Fibroblast of pulmonary artery (primary cell): ENCODE measurements at regions not wholly inside any gene's neighbourhood (a gene's known extent, or its start where the extent isn't known, plus 50 kb on each side); places are given as distances from the start of the nearest gene placed in this dataset.

Experiments
- DNase-seq: peaks from one replicate; pipeline ENCODE4 v3.0.0-alpha.2; 2010; ENCODE audit warnings: low read depth
- H3K4me3 ChIP-seq: replicated peaks from 2 replicates; pipeline ENCODE4 v1.5.1; 2011; ENCODE audit warnings: low read depth, mild to moderate bottlenecking, control low read depth, low read length, moderate library complexity
- CTCF ChIP-seq: IDR thresholded peaks from 2 replicates; pipeline ENCODE4 v1.5.1; 2011; ENCODE audit warnings: mild to moderate bottlenecking, control low read depth, low read length, inconsistent platforms; ENCODE audit errors: missing control alignments

GRCh38 chr21:17667256-17667655 lies 54.6 kb upstream of the BTG3 start:
- DNase-seq, result no peak
- TF ChIP-seq CTCF, result no peak
- no peak overlapping the region for H3K4me3 ChIP-seq
